Pancreas (tissue), 10 donors: ENCODE measurements at regions not wholly inside any gene's neighbourhood (a gene's known extent, or its start where the extent isn't known, plus 50 kb on each side); places are given as distances from the start of the nearest gene placed in this dataset.

Experiments
- ATAC-seq, 4 donors: fragments of 200-7000 bp; cut with Tn5 transposase; one replicate each; pipeline versions ENCODE4 v1.8.0 to v1.9.1; 2020; ENCODE audit warnings: mild to moderate bottlenecking in 4 of 4, moderate library complexity in 4 of 4
- DNase-seq, 6 donors: peaks; one replicate each; pipeline ENCODE4 v3.0.0-alpha.2; 2020
- FAIRE-seq: peaks from 2 replicates; lab custom pipeline; 2012; peaks lifted over from hg19 to GRCh38; lab: Jason Lieb, UNC
- H3K27ac ChIP-seq, 4 donors: fragments of 200-600 bp; sonication (generic); 1 replicate in 3 of 4; 2 replicates in 1 of 4; pipeline versions ENCODE4 v1.5.0 to v1.8.0; 2020
- H3K27me3 ChIP-seq, 4 donors: fragments of 200-600 bp; one replicate each; pipeline ENCODE4 v1.8.0; 2021
- H3K36me3 ChIP-seq, 3 donors: fragments of 200-600 bp; sonication (generic) in 1 of 3; one replicate each; pipeline versions ENCODE4 v1.5.0 to v1.8.0; 2020 to 2021
- H3K4me1 ChIP-seq, 3 donors: fragments of 200-600 bp; one replicate each; pipeline ENCODE4 v1.8.0; 2021
- H3K4me3 ChIP-seq, 4 donors: fragments of 200-600 bp; sonication (generic) in 2 of 4; one replicate each; pipeline versions ENCODE4 v1.5.0 to v1.8.0; 2020 to 2021
- H3K9me3 ChIP-seq, 4 donors: fragments of 200-600 bp; one replicate each; pipeline ENCODE4 v1.8.0; 2021
- CTCF ChIP-seq, 4 donors: fragments of 200-600 bp; sonication (generic) in 3 of 4; IDR thresholded peaks; one replicate each; pipeline versions ENCODE4 v1.5.0 to v1.8.0; 2021; ENCODE audit warnings: antibody characterized with exemption in 4 of 4
- WGBS, 2 donors: extraction: QIAGEN DNeasy Blood & Tissue Kit; methylation state at CpG; one replicate each; pipeline ENCODE4 v1.1.7; 2013; 5-methylcytosine and 5-hydroxymethylcytosine counted together
- intact Hi-C, 3 donors: fragments of 100-400 bp; cut with DNase I; formaldehyde crosslinking; loops; one replicate each; pipeline versions ENCODE4 v1.11.1 to v1.14.2; 2022
- donor health status: healthy with polysubstance abuse.
- donor health status: DM: no; HTN: no; CAD: no; lungs with moderate emphysema.
- donor health status: DM: no; HTN: no; CAD: no.
- donor health status: control.
- donor health status: control.
- donor health status: Bipolar disorder and iron deficiency.
- donor health status: DM: yes; HTN: yes; CAD: no.
- donor health status: DM: no; HTN: no; CAD: no.
- donor health status: DM: no; HTN: no; CAD: no.
- donor health status: DM: yes; HTN: yes; CAD: no.

- H3K4me1 ChIP-seq = no peaks in the 10 kb centered on the region
- intact Hi-C loops = no loop called here
These were observed 117.3 kb upstream of the CDC42EP3 start for GRCh38 chr2:37788602-37789209.

GRCh38 chr2:37790019-37790418, 118.6 kb upstream of the CDC42EP3 start:
- WGBS, 2 donors = 69 to 87% methylated on average over 2 of the region's 2 CpGs
- FAIRE-seq = no peak

More at GRCh38 chr2:37788602-37789209, 117.3 kb upstream of the CDC42EP3 start:
- Histone ChIP-seq H3K4me3 (no peak overlapping the region), H3K9me3 (peaks cover 0 to 7% (median 0%) of the 10 kb centered on the region in 4 donors), H3K36me3 (no peaks in the 10 kb centered on the region), H3K27me3 (no peaks in the 10 kb centered on the region), H3K27ac (no peak overlapping the region)
- no peak for DNase-seq
- no peak for TF ChIP-seq CTCF (IDR thresholded peaks at IDR 0.05)
- no peak for FAIRE-seq
- no peak for ATAC-seq

DNA sequence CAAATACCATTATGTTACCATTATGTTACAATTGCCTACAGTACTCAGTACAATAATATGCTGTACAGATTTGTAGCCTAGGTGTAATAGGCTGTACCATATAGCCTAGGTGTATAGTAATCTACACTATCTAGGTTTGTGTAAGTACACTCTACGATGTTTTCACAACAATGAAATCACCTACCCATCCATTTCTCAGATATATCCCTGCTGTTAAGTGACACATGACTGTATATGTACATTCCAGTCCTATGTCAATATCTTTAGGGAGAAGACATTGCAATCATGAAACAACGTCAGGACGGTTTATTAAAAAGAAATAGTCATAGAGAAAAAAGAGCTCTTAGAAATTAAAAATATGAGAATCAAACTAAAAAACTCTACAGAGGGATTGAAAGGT, 119.0 kb upstream of the CDC42EP3 start:
- no peak for ATAC-seq
- Histone ChIP-seq H3K27ac (no peak overlapping the region), H3K4me3 (no peak overlapping the region), H3K36me3 (no peaks in the 10 kb centered on the region), H3K27me3 (no peaks in the 10 kb centered on the region), H3K4me1 (no peaks in the 10 kb centered on the region), H3K9me3 (peaks cover 0 to 7% (median 0%) of the 10 kb centered on the region in 4 donors)
- no peak for TF ChIP-seq CTCF (IDR thresholded peaks at IDR 0.05)
- WGBS, 2 donors = 60 to 88% methylated on average over 3 of the region's 3 CpGs
- intact Hi-C loops = no loop called here
- DNase-seq = no peak
- no peak for FAIRE-seq

More at GRCh38 chr2:37790019-37790418, 118.6 kb upstream of the CDC42EP3 start:
- ATAC-seq (no peak), DNase-seq (no peak)
- Histone ChIP-seq H3K4me3 (no peak overlapping the region), H3K4me1 (no peaks in the 10 kb centered on the region), H3K36me3 (no peaks in the 10 kb centered on the region), H3K27ac (no peak overlapping the region), H3K9me3 (peaks cover 0 to 7% (median 0%) of the 10 kb centered on the region in 4 donors), H3K27me3 (no peaks in the 10 kb centered on the region)
- intact Hi-C loops = no loop called here
- no peak for TF ChIP-seq CTCF (IDR thresholded peaks at IDR 0.05)

- 88 to 96% methylated on average over 1 of the region's 1 CpG for WGBS, 2 donors
- H3K4me3 ChIP-seq = no peak overlapping the region
- no peak overlapping the region for H3K27ac ChIP-seq
- FAIRE-seq (no peak), ATAC-seq (no peak), DNase-seq (no peak)
- H3K36me3 ChIP-seq = no peaks in the 10 kb centered on the region
- intact Hi-C loops = no loop called here
- no peaks in the 10 kb centered on the region for H3K4me1 ChIP-seq
- peaks cover 0 to 7% (median 0%) of the 10 kb centered on the region in 4 donors for H3K9me3 ChIP-seq
- H3K27me3 ChIP-seq = no peaks in the 10 kb centered on the region
- TF ChIP-seq CTCF (IDR thresholded peaks at IDR 0.05) = no peak
These were observed 120.9 kb upstream of the CDC42EP3 start for GRCh38 chr2:37792366-37792765.

- intact Hi-C loops = no loop called here
- ATAC-seq (no peak), FAIRE-seq (no peak)
These were observed 121.6 kb upstream of the CDC42EP3 start for GRCh38 chr2:37793004-37793403.

More at GRCh38 chr2:37793004-37793403, 121.6 kb upstream of the CDC42EP3 start:
- Histone ChIP-seq H3K4me3 (no peak overlapping the region), H3K27ac (no peak overlapping the region), H3K27me3 (no peaks in the 10 kb centered on the region), H3K4me1 (no peaks in the 10 kb centered on the region), H3K9me3 (peaks cover 0 to 6% (median 0%) of the 10 kb centered on the region in 4 donors), H3K36me3 (no peaks in the 10 kb centered on the region)
- WGBS, 2 donors = 88 to 100% methylated on average over 1 of the region's 1 CpG
- DNase-seq = no peak
- TF ChIP-seq CTCF (IDR thresholded peaks at IDR 0.05) = no peak
